Stimulated activated naive B cell treated with anti-CD40 and anti-IgM and Interleukin-4, amounts not matched to agents 10 μg/mL and 1 μg/mL and 100 μg/mL, for 72 hours (primary cell): ENCODE measurements at regions not wholly inside any gene's neighbourhood (a gene's known extent, or its start where the extent isn't known, plus 50 kb on each side); places are given as distances from the start of the nearest gene placed in this dataset.
"Not testable (repeated sequence)": the region's sequence is repeated elsewhere in the genome, so short reads cannot be mapped to it uniquely, and the experiment has no call there.

ENCODE experiments used
- ATAC-seq, 2 donors: fragments of 150-1000 bp; cut with Tn5 transposase; replicated peaks; 2 replicates each; pipeline ENCODE4 v1.10.0; 2021; ENCODE audit warnings: moderate library complexity in 1 of 2
- DNase-seq: peaks from one replicate; pipeline ENCODE4 v3.0.0; 2021
- H3K27ac Mint-ChIP-seq: one replicate; pipeline ENCODE4 v1.8.0; 2022; ENCODE audit warnings: mild to moderate bottlenecking, mixed read lengths
- H3K27me3 Mint-ChIP-seq, 2 donors: one replicate each; pipeline ENCODE4 v1.8.0; 2022; ENCODE audit warnings: mixed read lengths in 2 of 2
- H3K36me3 Mint-ChIP-seq, 2 donors: one replicate each; pipeline ENCODE4 v1.8.0; 2022; ENCODE audit warnings: mixed read lengths in 2 of 2, mild to moderate bottlenecking in 1 of 2
- H3K4me1 Mint-ChIP-seq, 2 donors: one replicate each; pipeline ENCODE4 v1.8.0; 2022; ENCODE audit warnings: mixed read lengths in 2 of 2, mild to moderate bottlenecking in 1 of 2
- H3K4me3 Mint-ChIP-seq, 2 donors: one replicate each; pipeline ENCODE4 v1.8.0; 2022; ENCODE audit warnings: mild to moderate bottlenecking in 2 of 2, mixed read lengths in 2 of 2, moderate library complexity in 1 of 2
- H3K9me3 Mint-ChIP-seq, 2 donors: one replicate each; pipeline ENCODE4 v1.8.0; 2022; ENCODE audit warnings: mixed read lengths in 2 of 2, mild to moderate bottlenecking in 1 of 2

DNA sequence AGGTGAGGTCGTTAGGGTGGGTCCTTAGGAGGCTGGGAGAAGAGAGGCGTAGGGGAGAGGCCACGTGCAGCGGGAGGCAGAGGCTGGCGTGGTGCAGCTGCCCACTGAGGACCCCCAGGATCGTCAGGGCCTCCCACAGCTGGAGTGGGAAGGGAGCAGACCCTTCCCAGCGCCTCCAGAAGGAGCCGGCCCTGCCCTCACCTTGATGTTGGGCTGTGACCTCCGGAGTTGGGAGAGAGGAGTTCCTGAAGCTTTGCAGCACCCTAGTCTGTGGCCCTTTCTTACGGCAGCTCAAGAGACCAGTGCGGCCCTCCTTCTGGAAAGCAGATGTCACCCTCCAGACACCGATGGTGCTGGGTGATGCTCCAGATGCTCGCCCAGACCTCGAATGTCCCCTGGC is 156.5 kb upstream of the ZNF469 start:
- not testable (repeated sequence) for H3K36me3 Mint-ChIP-seq, H3K4me3 Mint-ChIP-seq, H3K9me3 Mint-ChIP-seq, H3K4me1 Mint-ChIP-seq, H3K27ac Mint-ChIP-seq, DNase-seq, ATAC-seq
- H3K27me3 Mint-ChIP-seq = peaks cover 18 to 38% of the 10 kb centered on the region in 2 donors

DNA sequence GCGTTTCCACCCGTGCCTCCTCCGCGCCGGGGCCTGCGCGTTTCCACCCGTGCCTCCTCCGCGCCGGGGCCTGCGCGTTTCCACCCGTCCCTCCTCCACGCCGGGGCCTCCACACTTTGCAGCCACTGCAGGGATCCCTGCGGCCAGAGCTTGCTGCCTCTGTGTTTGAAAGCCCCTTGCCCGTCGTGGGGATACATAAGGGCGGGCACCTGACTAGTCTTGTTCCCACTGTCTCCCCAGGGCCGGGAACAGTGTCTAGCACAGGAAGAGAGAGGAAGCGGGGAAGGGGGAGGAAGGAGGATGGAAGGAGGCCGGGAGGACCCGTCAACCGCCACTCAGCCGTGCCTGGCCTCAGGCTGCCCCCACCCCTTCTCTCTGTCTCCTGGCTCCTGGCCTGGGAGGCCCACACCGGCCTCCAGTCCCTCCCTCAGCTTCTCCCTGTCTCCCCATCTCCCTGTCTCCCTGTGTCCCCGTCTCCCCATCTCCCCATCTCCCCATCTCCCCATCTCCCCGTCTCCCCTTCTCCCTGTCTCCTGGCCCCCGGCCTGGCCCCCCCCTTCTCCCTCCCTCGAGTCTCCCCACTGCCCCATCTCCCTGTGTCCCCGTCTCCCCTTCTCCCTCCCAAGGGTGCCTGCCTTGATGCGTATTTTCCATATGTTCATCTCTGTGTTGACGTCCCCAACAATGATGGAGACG is 155.6 kb upstream of the ZNF469 start:
- not testable (repeated sequence) for H3K27ac Mint-ChIP-seq, H3K36me3 Mint-ChIP-seq, H3K4me3 Mint-ChIP-seq, DNase-seq, H3K4me1 Mint-ChIP-seq, H3K9me3 Mint-ChIP-seq, ATAC-seq
- peaks cover 9 to 29% of the 10 kb centered on the region in 2 donors for H3K27me3 Mint-ChIP-seq

DNA sequence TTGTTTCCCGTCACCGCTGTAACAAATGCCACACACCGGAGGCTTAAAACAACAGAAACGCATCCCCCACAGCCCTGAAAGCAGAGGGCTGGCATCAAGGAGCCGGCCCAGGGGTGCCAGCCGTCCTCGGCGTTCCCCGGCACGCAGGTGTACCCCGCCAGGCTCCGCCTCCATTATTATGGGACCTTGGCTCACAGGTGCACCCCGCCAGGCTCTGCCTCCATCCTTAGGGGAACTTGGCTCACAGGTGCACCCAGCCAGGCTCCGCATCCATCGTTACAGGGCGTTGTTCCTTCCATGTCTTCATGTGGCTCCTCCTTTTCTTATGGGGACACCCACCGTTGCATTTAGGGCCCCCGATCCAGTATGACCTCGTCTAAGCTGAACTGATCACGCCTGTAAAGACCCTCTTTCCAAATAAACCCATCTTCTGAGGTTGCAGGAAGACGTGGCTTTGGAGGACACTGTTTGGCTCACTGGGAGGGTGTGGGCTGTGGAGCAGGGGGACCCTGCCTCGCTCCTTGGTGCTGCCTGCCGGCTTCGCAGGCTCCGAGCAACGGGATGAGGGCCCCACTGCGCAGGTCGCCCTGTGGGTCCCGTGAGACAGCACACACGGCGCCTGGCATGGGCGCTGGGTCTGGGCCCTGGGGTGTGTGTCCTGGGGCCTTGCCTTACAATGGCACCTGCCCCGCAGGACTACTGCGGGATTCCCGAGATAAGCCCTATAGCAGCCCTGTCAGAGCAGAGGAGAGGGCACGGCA is 154.9 kb upstream of the ZNF469 start:
- not testable (repeated sequence) for H3K4me3 Mint-ChIP-seq, H3K9me3 Mint-ChIP-seq, DNase-seq, H3K4me1 Mint-ChIP-seq, ATAC-seq, H3K27ac Mint-ChIP-seq, H3K36me3 Mint-ChIP-seq
- peaks cover 9 to 27% of the 10 kb centered on the region in 2 donors for H3K27me3 Mint-ChIP-seq

DNA sequence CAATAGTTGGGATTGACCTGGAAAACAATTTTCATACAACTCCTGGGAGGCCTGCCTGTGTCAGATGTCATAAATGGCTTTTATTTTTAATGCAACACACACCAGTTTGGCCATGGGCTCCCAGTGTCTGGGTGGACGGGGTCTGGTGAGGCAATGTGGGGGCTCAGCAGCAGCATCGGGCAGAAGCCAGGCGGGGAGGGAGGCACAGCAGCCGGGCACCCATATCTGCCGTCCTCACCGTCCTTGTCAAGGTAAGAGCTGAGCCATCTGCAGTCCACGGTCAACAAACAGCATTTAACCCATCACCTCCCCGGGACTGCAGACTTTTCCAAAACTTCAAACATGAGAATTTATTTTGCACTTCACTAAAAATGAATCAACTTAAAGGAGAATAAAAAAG is 154.0 kb upstream of the ZNF469 start:
- not testable (repeated sequence) for H3K4me1 Mint-ChIP-seq, H3K9me3 Mint-ChIP-seq, H3K36me3 Mint-ChIP-seq, ATAC-seq, H3K27ac Mint-ChIP-seq, DNase-seq, H3K4me3 Mint-ChIP-seq
- peaks cover 9 to 27% of the 10 kb centered on the region in 2 donors for H3K27me3 Mint-ChIP-seq

DNA sequence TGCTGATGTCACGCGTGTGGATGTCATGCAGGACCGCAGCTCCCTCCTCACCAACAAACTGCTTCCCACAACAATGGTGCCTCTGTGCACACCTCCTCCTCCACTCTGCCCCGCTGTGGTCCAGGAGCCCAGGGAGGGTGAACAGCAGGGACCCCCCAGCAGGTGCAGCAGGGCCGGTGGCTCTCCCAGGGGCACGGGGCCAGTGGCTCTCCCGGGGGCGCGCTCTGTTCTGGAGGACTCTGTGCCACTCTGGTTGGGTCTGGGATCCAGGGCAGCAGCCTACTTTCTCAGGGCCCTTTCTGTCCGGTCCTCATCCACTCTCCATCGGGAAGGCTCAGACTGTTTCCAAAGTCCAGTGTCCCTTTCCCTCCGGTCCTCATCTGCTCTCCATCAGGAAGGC is 153.0 kb upstream of the ZNF469 start:
- peaks cover 9 to 27% of the 10 kb centered on the region in 2 donors for H3K27me3 Mint-ChIP-seq
- H3K4me3 Mint-ChIP-seq, H3K36me3 Mint-ChIP-seq, H3K4me1 Mint-ChIP-seq, H3K9me3 Mint-ChIP-seq, ATAC-seq, H3K27ac Mint-ChIP-seq, DNase-seq: not testable (repeated sequence)

DNA sequence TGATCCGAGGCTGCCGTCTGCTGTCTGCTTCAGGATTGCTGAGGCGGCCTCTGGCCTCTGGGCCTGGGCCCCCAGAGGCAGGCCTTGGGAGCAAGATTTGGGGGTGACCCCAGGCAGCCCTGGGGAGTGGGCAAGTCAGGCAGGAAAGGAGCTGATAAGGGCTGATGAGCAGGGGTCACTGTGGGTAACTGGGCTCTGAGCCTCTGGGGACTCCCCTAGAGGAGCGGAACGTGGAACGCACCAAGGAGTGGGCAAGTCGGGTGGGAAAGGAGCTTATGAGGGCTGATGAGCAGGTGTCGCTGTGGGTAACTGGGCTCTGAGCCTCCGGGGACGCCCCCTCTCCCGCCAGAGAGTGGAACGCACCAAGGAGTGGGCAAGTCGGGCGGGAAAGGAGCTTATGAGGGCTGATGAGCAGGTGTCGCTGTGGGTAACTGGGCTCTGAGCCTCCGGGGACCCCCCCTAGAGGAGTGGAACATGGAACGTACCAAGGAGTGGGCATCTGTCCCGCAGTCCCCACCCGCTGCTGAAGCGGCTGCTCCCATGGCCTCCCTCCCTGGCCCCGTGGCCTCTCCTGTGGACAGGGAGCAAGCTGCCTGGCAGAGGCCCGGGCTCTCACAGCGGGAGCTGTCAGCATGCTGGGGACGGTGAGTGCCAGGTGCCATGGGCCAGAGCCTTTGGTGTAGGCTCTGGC is 152.3 kb upstream of the ZNF469 start:
- not testable (repeated sequence) for ATAC-seq, H3K36me3 Mint-ChIP-seq, H3K27ac Mint-ChIP-seq, H3K4me3 Mint-ChIP-seq, DNase-seq, H3K9me3 Mint-ChIP-seq, H3K4me1 Mint-ChIP-seq
- H3K27me3 Mint-ChIP-seq = peaks cover 9 to 27% of the 10 kb centered on the region in 2 donors

DNA sequence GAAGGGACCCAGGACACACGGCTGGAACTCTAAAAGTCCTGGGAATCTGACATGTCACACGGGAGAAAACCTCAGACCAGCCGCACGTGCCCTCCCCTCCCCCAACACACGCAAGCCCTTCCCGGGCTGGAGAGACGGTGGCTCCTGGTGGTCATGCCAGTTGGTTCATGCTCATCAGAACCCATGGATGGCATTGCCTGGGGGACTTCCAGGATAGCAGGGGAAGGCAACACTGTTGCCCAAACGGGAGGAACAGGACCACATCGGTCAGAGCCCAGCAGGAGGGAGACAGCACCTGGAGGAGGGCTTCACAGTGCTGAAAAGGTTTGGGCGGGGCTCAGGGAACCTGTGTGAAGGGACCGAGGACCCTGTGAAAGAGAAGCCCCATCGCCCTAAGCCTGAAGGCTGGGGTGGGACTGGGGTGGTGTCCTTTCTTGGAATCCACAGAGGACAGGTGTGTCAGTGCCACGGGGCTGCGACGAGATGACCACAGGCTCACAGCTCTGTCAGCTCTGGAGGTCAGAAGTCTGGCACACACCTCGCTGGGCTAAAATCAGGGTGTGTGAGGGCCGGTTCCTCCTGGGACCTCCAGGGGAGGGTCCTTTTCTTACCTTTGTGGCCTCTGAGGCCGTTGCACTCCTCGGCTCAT is 151.7 kb upstream of the ZNF469 start:
- not testable (repeated sequence) for ATAC-seq, H3K4me3 Mint-ChIP-seq, H3K27ac Mint-ChIP-seq, H3K36me3 Mint-ChIP-seq, H3K9me3 Mint-ChIP-seq, DNase-seq, H3K4me1 Mint-ChIP-seq
- H3K27me3 Mint-ChIP-seq = peaks cover 11 to 26% of the 10 kb centered on the region in 2 donors

DNA sequence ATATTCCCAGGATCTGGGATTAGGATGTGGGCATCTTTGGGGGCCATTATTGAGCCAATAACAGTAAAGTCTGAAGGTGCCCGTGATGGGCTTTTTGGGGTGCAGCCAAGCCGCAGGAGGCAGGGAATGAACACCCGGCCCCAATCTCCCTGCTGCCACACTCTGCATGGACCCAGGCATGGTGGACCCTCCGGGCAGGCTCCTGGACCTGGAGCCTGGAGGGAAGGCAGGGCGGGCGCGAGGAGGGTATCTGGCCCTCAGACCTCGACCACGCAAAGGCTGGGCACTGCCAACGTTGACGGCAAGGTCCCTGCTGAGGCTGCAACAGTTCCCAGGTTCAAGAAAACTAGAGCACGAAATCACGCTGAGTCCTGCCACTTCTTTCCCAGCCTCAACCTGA is 150.9 kb upstream of the ZNF469 start:
- H3K4me3 Mint-ChIP-seq, H3K9me3 Mint-ChIP-seq, H3K36me3 Mint-ChIP-seq, ATAC-seq, H3K27ac Mint-ChIP-seq, DNase-seq, H3K4me1 Mint-ChIP-seq: not testable (repeated sequence)
- H3K27me3 Mint-ChIP-seq = peaks cover 9 to 24% of the 10 kb centered on the region in 2 donors

DNA sequence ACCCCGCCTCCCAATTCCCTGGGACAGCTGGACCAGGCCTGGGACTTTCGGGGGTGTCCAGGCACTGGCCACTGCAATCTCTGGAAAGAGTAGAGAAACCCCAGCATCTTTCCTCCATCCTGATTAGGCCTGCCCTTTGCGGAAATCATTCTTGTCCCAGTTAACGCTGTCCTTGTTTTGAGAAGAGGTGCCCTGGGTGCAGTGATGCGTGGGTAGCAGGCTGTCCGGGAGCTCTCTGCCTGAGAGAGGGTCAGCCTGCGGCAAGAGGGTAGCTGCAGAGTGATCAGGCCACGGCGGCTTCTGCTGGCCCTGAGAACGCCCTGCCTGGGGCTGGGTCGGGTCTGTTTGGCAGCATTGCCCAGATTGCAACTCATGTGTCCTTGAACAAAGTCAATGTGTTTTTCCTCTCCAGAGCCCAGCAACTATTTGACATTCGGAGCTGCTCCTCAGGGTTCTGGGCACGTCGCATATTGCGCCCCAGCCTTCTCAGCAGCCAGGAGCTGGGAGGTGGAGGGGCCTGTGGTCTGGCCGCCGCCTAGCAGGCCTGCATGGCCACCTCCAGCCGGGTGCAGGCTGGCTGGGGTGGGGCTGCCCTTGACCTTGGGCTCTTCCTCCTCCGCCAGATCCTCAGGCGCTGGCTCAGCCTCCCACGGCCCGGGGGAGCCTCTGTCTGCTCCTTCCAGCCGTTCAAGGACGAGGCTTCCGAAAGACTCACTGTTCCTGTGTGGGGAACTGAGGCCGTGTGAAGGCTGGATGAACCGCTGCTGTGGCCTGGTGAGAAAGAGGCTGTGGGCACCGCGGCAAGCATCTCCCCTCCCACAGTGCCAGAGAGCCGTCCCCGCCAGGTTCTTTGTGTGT is 150.1 kb upstream of the ZNF469 start:
- H3K27me3 Mint-ChIP-seq = peaks cover 6 to 18% of the 10 kb centered on the region in 2 donors
- DNase-seq, H3K36me3 Mint-ChIP-seq, H3K4me3 Mint-ChIP-seq, H3K4me1 Mint-ChIP-seq, H3K27ac Mint-ChIP-seq, H3K9me3 Mint-ChIP-seq, ATAC-seq: not testable (repeated sequence)

DNA sequence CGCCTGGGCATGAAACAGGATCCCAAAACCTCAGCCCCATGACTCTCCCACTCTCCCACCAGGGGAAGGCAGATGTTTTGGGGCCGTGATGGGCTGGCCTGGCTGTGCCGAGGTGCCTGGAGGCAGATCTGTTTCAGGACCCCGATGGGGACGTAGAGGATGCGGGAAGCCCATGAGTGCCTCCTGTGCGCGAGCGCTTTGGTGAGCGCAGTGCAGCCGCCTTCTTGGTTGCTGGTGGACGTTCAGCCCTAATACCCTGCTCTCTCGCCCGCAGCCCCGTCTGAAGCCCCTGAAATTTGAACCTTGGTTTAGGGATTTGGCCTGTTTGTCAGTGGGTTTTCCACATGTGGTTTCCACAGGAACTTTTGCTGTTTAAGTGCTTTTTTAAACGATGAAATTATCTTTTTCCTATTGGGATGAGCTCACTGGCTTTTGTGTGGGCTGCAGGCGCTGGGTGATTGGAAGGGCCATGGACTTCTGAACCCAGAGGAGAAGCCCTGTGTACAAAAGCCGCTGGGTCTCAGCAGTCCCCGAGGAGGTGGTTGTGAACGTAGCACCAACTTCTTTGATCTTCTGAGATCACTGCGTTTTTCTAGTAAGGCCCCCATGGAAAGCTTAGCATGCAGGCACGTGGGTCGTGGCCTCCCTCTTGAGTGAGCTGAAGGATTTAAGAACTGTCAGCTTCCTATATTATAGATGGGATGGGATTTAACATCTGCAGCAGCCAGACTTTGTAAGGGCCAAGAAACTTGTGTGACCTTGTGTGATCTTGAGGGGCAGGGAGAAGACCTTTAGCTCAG is 148.9 kb upstream of the ZNF469 start:
- not testable (repeated sequence) for H3K36me3 Mint-ChIP-seq, H3K27ac Mint-ChIP-seq, H3K4me1 Mint-ChIP-seq, DNase-seq, H3K4me3 Mint-ChIP-seq, H3K9me3 Mint-ChIP-seq, ATAC-seq
- H3K27me3 Mint-ChIP-seq = peaks cover 11 to 20% of the 10 kb centered on the region in 2 donors

DNA sequence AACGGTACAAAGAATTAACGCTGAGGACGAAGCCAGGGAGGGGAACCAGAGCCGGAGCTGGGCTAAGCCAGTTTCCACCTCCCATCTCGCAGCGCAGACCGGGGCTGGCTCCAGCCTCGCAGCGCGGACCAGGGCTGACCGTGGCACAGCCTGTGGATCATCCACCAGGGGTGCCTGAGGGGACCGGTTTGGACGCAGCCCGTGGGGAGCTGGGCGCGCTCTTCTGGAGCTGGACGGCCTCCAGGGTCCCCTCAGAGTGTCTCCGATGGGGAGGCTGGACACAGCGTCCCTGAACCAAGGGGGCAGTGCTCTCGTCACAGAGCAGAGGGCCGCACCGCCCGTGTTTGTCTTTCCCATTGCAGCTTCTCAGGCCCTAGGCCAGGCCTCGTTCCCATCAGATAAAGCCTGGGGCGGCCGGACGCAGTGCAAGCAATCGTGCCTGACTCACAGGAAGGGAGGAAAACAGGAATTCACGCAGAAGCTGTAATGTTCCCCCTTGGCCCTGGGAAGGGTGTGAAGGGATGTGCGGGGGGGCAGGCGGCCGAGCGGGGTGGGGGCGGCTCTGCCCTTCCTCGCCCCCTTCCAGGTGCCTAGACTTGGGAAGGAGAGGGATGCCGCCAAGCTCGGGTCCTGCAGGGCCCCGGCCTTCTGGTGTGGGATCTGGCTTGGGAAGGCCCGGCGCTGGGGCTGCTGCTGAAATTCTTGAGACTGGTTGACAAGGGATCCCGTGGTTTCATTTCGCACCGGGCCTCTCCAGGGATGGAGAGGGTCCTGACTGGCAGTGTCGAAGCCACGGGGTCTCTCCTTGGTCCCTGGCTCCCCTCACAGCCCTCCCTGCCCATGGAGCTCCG is 148.1 kb upstream of the ZNF469 start:
- H3K27me3 Mint-ChIP-seq = peaks cover 11 to 20% of the 10 kb centered on the region in 2 donors
- DNase-seq, H3K4me1 Mint-ChIP-seq, H3K36me3 Mint-ChIP-seq, H3K9me3 Mint-ChIP-seq, ATAC-seq, H3K4me3 Mint-ChIP-seq, H3K27ac Mint-ChIP-seq: not testable (repeated sequence)

DNA sequence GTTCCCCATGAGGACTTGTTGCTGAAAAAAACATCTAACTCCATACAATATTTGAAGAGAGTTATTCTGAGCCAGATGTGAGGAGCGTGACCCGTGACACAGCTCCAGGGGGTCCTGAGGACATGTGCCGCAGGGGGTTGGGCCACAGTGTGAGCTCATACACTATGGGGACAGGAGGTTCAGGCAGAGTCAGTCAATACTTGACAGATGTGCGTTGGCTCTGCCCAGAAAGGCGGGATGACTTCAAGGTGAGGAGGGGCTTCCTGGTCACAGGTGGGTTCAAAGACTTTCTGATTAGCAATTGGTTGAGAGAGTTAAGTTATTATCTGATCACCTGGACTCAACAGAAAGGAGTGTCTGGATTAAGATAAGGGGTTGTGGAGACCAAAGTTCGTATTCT is 147.1 kb upstream of the ZNF469 start:
- not testable (repeated sequence) for H3K4me1 Mint-ChIP-seq, H3K9me3 Mint-ChIP-seq, H3K36me3 Mint-ChIP-seq, H3K4me3 Mint-ChIP-seq, ATAC-seq, DNase-seq, H3K27ac Mint-ChIP-seq
- H3K27me3 Mint-ChIP-seq = peaks cover 17 to 20% of the 10 kb centered on the region in 2 donors
